PC-3 (cell line): ENCODE measurements at regions not wholly inside any gene's neighbourhood (a gene's known extent, or its start where the extent isn't known, plus 50 kb on each side); places are given as distances from the start of the nearest gene placed in this dataset.

ENCODE experiments used
- ATAC-seq: fragments of 200-7000 bp; cut with Tn5 transposase; 2 replicates; pipeline ENCODE4 v1.9.1; 2020; ENCODE audit warnings: mild to moderate bottlenecking, moderate library complexity
- BruUV-seq: library from RNA; stranded (reverse); fragments of 400-500 nt; replicated peaks from 2 replicates; lab custom pipeline; 2021; lab: Mats Ljungman, UMichigan
- CTCF ChIA-PET: fragments of 300-600 bp; sonication (Branson Sonifier 250); formaldehyde crosslinking; loops from one replicate; lab custom pipeline; 2022; ENCODE audit warnings: antibody characterized with exemption; lab: Charles Lee
- POLR2A ChIA-PET: fragments of 300-600 bp; sonication (Branson Sonifier 250); formaldehyde crosslinking; loops from one replicate; lab custom pipeline; 2022; ENCODE audit warnings: antibody characterized with exemption; ENCODE audit not compliant: unreplicated experiment; lab: Charles Lee
- DNase-seq: peaks from one replicate; pipeline ENCODE4 v3.0.0-alpha.2; 2015
- H2AFZ ChIP-seq: fragments of 300-600 bp; sonication (generic); 2 replicates; pipeline ENCODE4 v1.6.0; 2016; ENCODE audit warnings: antibody characterized with exemption, low read length
- H3F3A ChIP-seq: fragments of 300-600 bp; sonication (generic); one replicate; pipeline ENCODE4 v1.6.0; 2017; ENCODE audit warnings: antibody characterized with exemption, low read length, control low read depth, mild to moderate bottlenecking; ENCODE audit not compliant: unreplicated experiment
- H3K27ac ChIP-seq: fragments of 300-600 bp; sonication (generic); 2 replicates; pipeline ENCODE4 v1.5.1; 2016; ENCODE audit warnings: mild to moderate bottlenecking, low read length
- H3K27me3 ChIP-seq: fragments of 300-600 bp; sonication (generic); 2 replicates; pipeline ENCODE4 v1.6.1; 2016; ENCODE audit warnings: low read length, mixed read lengths
- H3K36me3 ChIP-seq: fragments of 300-600 bp; sonication (generic); 2 replicates; pipeline ENCODE4 v1.6.1; 2016; ENCODE audit warnings: low read depth, mixed run types, low read length, mixed read lengths
- H3K4me1 ChIP-seq: fragments of 300-600 bp; sonication (generic); 2 replicates; pipeline ENCODE4 v1.5.1; 2016; ENCODE audit warnings: low read length; ENCODE audit not compliant: insufficient read depth
- H3K4me2 ChIP-seq: fragments of 300-600 bp; sonication (generic); 2 replicates; pipeline ENCODE4 v1.6.0; 2016; ENCODE audit warnings: low read length
- H3K4me3 ChIP-seq: fragments of 300-600 bp; sonication (generic); 2 replicates; pipeline ENCODE4 v1.5.1; 2016; ENCODE audit warnings: mild to moderate bottlenecking, low read length, mixed read lengths
- H3K79me2 ChIP-seq: fragments of 300-600 bp; sonication (generic); 2 replicates; pipeline ENCODE4 v1.6.1; 2017; ENCODE audit warnings: low read length, mixed read lengths
- H3K9ac ChIP-seq: fragments of 300-600 bp; sonication (generic); 2 replicates; pipeline ENCODE4 v1.6.0; 2016; ENCODE audit warnings: mild to moderate bottlenecking, low read length
- H3K9me2 ChIP-seq: fragments of 300-600 bp; sonication (generic); replicated peaks from 2 replicates; pipeline ENCODE4 v1.6.1; 2016; ENCODE audit warnings: mixed run types, low read length, mixed read lengths
- H3K9me3 ChIP-seq: fragments of 300-600 bp; sonication (generic); 2 replicates; pipeline ENCODE4 v1.6.1; 2016; ENCODE audit warnings: low read length, mixed read lengths
- H4K20me1 ChIP-seq: fragments of 300-600 bp; sonication (generic); 2 replicates; pipeline ENCODE4 v1.6.1; 2016; ENCODE audit warnings: low read length, mixed read lengths
- CTCF ChIP-seq: fragments of 300-600 bp; sonication (generic); conservative IDR thresholded peaks from 2 replicates; pipeline ENCODE4 v1.5.1; 2017; ENCODE audit warnings: antibody characterized with exemption, low read depth, mild to moderate bottlenecking, low read length
- EZH2 ChIP-seq: fragments of 300-600 bp; sonication (generic); IDR thresholded peaks from one replicate; pipeline ENCODE4 v1.6.1; 2017; ENCODE audit warnings: antibody characterized with exemption, mild to moderate bottlenecking, low read length; ENCODE audit not compliant: unreplicated experiment
- EZH2phosphoT487 ChIP-seq: fragments of 300-600 bp; sonication (generic); IDR thresholded peaks from 2 replicates; pipeline ENCODE4 v1.6.1; 2018; ENCODE audit warnings: mild to moderate bottlenecking, antibody characterized with exemption, low read length, borderline replicate concordance
- intact Hi-C: fragments of 100-400 bp; cut with micrococcal nuclease; formaldehyde crosslinking; loops from 2 replicates; pipeline ENCODE4 v1.9.0; 2023

- Histone ChIP-seq H3K27me3 (no peaks in the 10 kb centered on the region), H3F3A (no peaks in the 10 kb centered on the region), H4K20me1 (no peaks in the 10 kb centered on the region), H3K79me2 (no peaks in the 10 kb centered on the region), H3K4me3 (no peak overlapping the region), H3K9me2 (no peaks in the 10 kb centered on the region), H3K4me1 (no peaks in the 10 kb centered on the region), H3K27ac (no peak overlapping the region), H3K4me2 (no peak overlapping the region), H2AFZ (no peak overlapping the region), H3K9me3 (no peaks in the 10 kb centered on the region), H3K36me3 (no peaks in the 10 kb centered on the region), H3K9ac (no peak overlapping the region)
- CTCF ChIA-PET: no interaction called here
- TF ChIP-seq EZH2 (no peak), CTCF (no peak), EZH2phosphoT487 (no peak)
- ATAC-seq: no peak
- DNase-seq: no peak
- BruUV-seq: no TSS peak
- POLR2A ChIA-PET: no interaction called here
- intact Hi-C loops: no loop called here
Measured at GRCh38 chr4:124017185-124017785, 620.7 kb downstream of the SPRY1 start.

DNA sequence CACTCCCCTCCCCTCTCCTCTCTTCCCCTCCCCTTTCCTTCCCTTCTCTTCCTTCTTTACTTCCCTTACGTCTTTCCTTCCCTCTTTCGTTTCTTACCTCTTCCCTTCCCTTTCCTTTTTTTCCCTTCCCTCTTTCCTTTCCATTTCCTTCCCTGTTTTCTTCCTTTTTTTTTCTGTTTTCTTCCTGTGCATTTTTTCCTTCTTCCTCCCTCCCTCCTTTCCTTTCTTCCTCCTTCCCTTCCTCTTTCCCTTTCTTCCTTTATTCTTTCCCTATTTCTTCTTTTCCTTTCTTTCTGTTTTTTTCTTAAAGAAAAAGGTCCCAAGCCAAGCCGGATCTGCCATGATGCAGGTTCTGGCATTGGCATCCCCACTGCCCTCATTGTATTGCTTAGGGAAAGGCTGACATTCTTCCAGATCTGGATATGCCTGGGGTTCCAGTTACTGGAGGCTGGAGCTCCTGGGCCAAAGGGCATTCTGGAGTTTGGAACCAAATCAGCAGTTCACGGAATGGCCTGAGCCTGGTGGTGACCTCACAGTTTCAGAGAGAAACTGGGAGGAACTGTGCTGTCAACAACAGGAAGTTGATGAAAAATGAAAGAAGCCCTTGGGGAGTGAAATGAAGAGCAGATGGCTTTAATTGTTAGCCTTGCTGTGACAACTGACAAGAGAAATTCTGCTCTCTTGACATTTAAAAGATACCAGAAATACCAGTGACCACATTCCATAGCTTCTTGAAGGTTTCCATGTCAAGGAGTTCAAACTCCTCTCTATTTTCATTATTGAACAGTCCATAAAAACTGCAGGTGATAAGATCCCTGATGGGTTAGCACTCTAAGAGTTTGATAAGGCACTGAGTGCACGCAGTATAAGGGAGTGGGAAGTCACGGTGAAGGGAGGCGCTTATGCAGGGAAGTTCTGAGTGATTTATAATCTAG is 622.1 kb downstream of the SPRY1 start:
- Histone ChIP-seq H3K4me2 (no peak overlapping the region), H3K9me2 (no peaks in the 10 kb centered on the region), H3F3A (no peaks in the 10 kb centered on the region), H4K20me1 (no peaks in the 10 kb centered on the region), H3K9me3 (no peaks in the 10 kb centered on the region), H3K9ac (no peak overlapping the region), H3K4me1 (no peaks in the 10 kb centered on the region), H2AFZ (no peak overlapping the region), H3K27ac (no peak overlapping the region), H3K27me3 (no peaks in the 10 kb centered on the region), H3K36me3 (no peaks in the 10 kb centered on the region), H3K4me3 (no peak overlapping the region), H3K79me2 (no peaks in the 10 kb centered on the region)
- ATAC-seq (no peak), DNase-seq (no peak)
- no TSS peak for BruUV-seq
- intact Hi-C loops: no loop called here
- TF ChIP-seq CTCF (no peak), EZH2 (no peak), EZH2phosphoT487 (no peak)
- ChIA-PET CTCF (no interaction called here), POLR2A (no interaction called here)
